ENCODE measurements at regions not wholly inside any gene's neighbourhood (a gene's known extent, or its start where the extent isn't known, plus 50 kb on each side); places are given as distances from the start of the nearest gene placed in this dataset.

- Histone ChIP-seq H3K4me1 (ENCODE audit: control insufficient read depth, extremely low read depth, insufficient read depth, low read length) (no peaks in the 10 kb centered on the region), H3K9ac (ENCODE audit: control insufficient read depth, extremely low read depth, insufficient read depth, low read length) (no peak overlapping the region), H3K4me2 (ENCODE audit: control insufficient read depth, extremely low read depth, insufficient read depth, low read depth, low read length) (no peak overlapping the region), H4K20me1 (ENCODE audit: control insufficient read depth, extremely low read depth, insufficient read depth, low read length) (no peaks in the 10 kb centered on the region), H3K9me1 (ENCODE audit: control insufficient read depth, extremely low read depth, insufficient read depth, low read length) (no peaks in the 10 kb centered on the region), H3K27ac (ENCODE audit: control insufficient read depth, insufficient read depth, low read length) (no peak overlapping the region), H3K27me3 (ENCODE audit: control insufficient read depth, extremely low read depth, insufficient read depth, low read length) (no peaks in the 10 kb centered on the region), H3K4me3 (ENCODE audit: control insufficient read depth in 2 of 3, extremely low read depth in 1 of 3, insufficient read depth in 2 of 3, low read depth in 1 of 3, low read length in 3 of 3) (no peak overlapping the region), H3K9me3 (ENCODE audit: control insufficient read depth, low read depth, low read length) (no peaks in the 10 kb centered on the region), H3K79me2 (ENCODE audit: control insufficient read depth, insufficient read depth, low read length) (no peaks in the 10 kb centered on the region), H3K36me3 (ENCODE audit: control insufficient read depth in 2 of 2, extremely low read depth in 1 of 2, insufficient read depth in 2 of 2, low read length in 2 of 2) (no peaks in the 10 kb centered on the region), H2AFZ (ENCODE audit: control insufficient read depth, low read length) (no peak overlapping the region)
- TF ChIP-seq EZH2 (IDR thresholded peaks at IDR 0.05; ENCODE audit: low read length) (no peak), CTCF (optimal IDR thresholded peaks at IDR 0.05 in 1 of 3, IDR thresholded peaks at IDR 0.05 in 1 of 3, conservative IDR thresholded peaks at IDR 0.05 in 1 of 3; ENCODE audit: extremely low read depth in 1 of 3, insufficient read depth in 2 of 3, low read length in 3 of 3) (no peak)
- dilution Hi-C loops (cut with MboI; ENCODE audit: extremely low pct_ligation_motif_present, low sequenced_read_pairs) = no loop called here
- FAIRE-seq = no peak
- no peak for DNase-seq (ENCODE audit: low read depth, low spot score)
Measured at GRCh38 chr16:63841271-63841670, 1280.6 kb downstream of the CDH11 start.

- no peak overlapping the region for H3K4me3 ChIP-seq (ENCODE audit: control insufficient read depth in 2 of 3, extremely low read depth in 1 of 3, insufficient read depth in 2 of 3, low read depth in 1 of 3, low read length in 3 of 3)
- H2AFZ ChIP-seq (ENCODE audit: control insufficient read depth, low read length) = no peak overlapping the region
- H3K4me1 ChIP-seq (ENCODE audit: control insufficient read depth, extremely low read depth, insufficient read depth, low read length) = no peaks in the 10 kb centered on the region
- no peak overlapping the region for H3K4me2 ChIP-seq (ENCODE audit: control insufficient read depth, extremely low read depth, insufficient read depth, low read depth, low read length)
- no peak for DNase-seq (ENCODE audit: low read depth, low spot score)
- peaks cover 2% of the 10 kb centered on the region for H3K9me3 ChIP-seq (ENCODE audit: control insufficient read depth, low read depth, low read length)
- no peaks in the 10 kb centered on the region for H3K79me2 ChIP-seq (ENCODE audit: control insufficient read depth, insufficient read depth, low read length)
- no peaks in the 10 kb centered on the region for H3K9me1 ChIP-seq (ENCODE audit: control insufficient read depth, extremely low read depth, insufficient read depth, low read length)
- H3K9ac ChIP-seq (ENCODE audit: control insufficient read depth, extremely low read depth, insufficient read depth, low read length) = no peak overlapping the region
- H3K27me3 ChIP-seq (ENCODE audit: control insufficient read depth, extremely low read depth, insufficient read depth, low read length) = no peaks in the 10 kb centered on the region
- H3K36me3 ChIP-seq (ENCODE audit: control insufficient read depth in 2 of 2, extremely low read depth in 1 of 2, insufficient read depth in 2 of 2, low read length in 2 of 2) = no peaks in the 10 kb centered on the region
- no peak overlapping the region for H3K27ac ChIP-seq (ENCODE audit: control insufficient read depth, insufficient read depth, low read length)
- TF ChIP-seq CTCF (optimal IDR thresholded peaks at IDR 0.05 in 1 of 3, IDR thresholded peaks at IDR 0.05 in 1 of 3, conservative IDR thresholded peaks at IDR 0.05 in 1 of 3; ENCODE audit: extremely low read depth in 1 of 3, insufficient read depth in 2 of 3, low read length in 3 of 3) = no peak
- no peak for TF ChIP-seq EZH2 (IDR thresholded peaks at IDR 0.05; ENCODE audit: low read length)
- dilution Hi-C loops (cut with MboI; ENCODE audit: extremely low pct_ligation_motif_present, low sequenced_read_pairs) = no loop called here
- no peak for FAIRE-seq
- no peaks in the 10 kb centered on the region for H4K20me1 ChIP-seq (ENCODE audit: control insufficient read depth, extremely low read depth, insufficient read depth, low read length)
Measured at GRCh38 chr16:63830061-63830460, 1291.8 kb downstream of the CDH11 start.

All from keratinocyte (primary cell).